ENCODE measurements at regions not wholly inside any gene's neighbourhood (a gene's known extent, or its start where the extent isn't known, plus 50 kb on each side); places are given as distances from the start of the nearest gene placed in this dataset.
"Not testable (repeated sequence)": the region's sequence is repeated elsewhere in the genome, so short reads cannot be mapped to it uniquely, and the experiment has no call there.

DNA sequence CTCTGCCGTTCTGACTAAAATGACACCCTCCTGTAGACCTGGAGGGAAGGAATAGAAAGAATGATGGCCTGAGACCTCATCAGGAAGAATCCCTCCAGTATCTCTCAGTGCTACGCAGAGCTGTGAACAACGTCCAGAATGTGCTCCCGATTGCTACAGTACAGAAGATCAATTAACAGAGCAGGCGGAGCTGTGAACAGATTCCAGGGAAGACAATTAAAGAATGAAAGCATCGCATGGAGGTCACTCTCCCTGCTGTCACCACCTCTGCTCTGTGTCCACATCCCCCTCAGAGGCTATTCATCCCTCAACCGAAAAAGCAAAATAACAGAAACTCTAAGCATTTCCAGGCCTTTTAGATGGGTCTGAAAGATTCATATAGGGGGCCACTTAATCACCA is 481.0 kb downstream of the EIPR1 start:
- Histone ChIP-seq H3F3A (ENCODE audit: insufficient read depth, low read length) (no peaks in the 10 kb centered on the region), H3K4me1 (ENCODE audit: insufficient read depth, low read length, severe bottlenecking) (peaks cover 6% of the 10 kb centered on the region), H3K4me2 (ENCODE audit: low read length) (no peak overlapping the region), H3K27ac (ENCODE audit: low read depth, low read length, poor library complexity, severe bottlenecking) (no peak overlapping the region), H3K9me2 (ENCODE audit: low read depth, low read length) (no peaks in the 10 kb centered on the region), H4K20me1 (ENCODE audit: insufficient read depth, low read length) (no peaks in the 10 kb centered on the region), H3K9me3 (ENCODE audit: low read length) (no peaks in the 10 kb centered on the region), H2AFZ (ENCODE audit: low read length) (no peak overlapping the region), H3K4me3 (ENCODE audit: low read depth, low read length, poor library complexity, severe bottlenecking) (no peak overlapping the region), H3K9ac (ENCODE audit: low read length) (no peak overlapping the region), H3K79me2 (ENCODE audit: insufficient read depth, low read length) (no peaks in the 10 kb centered on the region), H3K36me3 (ENCODE audit: insufficient read depth, low read length) (no peaks in the 10 kb centered on the region), H3K27me3 (ENCODE audit: insufficient read depth, low read length) (no peaks in the 10 kb centered on the region)
- TF ChIP-seq, protein P1, sequence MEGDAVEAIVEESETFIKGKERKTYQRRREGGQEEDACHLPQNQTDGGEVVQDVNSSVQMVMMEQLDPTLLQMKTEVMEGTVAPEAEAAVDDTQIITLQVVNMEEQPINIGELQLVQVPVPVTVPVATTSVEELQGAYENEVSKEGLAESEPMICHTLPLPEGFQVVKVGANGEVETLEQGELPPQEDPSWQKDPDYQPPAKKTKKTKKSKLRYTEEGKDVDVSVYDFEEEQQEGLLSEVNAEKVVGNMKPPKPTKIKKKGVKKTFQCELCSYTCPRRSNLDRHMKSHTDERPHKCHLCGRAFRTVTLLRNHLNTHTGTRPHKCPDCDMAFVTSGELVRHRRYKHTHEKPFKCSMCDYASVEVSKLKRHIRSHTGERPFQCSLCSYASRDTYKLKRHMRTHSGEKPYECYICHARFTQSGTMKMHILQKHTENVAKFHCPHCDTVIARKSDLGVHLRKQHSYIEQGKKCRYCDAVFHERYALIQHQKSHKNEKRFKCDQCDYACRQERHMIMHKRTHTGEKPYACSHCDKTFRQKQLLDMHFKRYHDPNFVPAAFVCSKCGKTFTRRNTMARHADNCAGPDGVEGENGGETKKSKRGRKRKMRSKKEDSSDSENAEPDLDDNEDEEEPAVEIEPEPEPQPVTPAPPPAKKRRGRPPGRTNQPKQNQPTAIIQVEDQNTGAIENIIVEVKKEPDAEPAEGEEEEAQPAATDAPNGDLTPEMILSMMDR (IDR thresholded peaks at IDR 0.05; ENCODE audit: low read length) = no peak
- no peak for TF ChIP-seq EZH2 (IDR thresholded peaks at IDR 0.05; ENCODE audit: borderline replicate concordance, low read length)

DNA sequence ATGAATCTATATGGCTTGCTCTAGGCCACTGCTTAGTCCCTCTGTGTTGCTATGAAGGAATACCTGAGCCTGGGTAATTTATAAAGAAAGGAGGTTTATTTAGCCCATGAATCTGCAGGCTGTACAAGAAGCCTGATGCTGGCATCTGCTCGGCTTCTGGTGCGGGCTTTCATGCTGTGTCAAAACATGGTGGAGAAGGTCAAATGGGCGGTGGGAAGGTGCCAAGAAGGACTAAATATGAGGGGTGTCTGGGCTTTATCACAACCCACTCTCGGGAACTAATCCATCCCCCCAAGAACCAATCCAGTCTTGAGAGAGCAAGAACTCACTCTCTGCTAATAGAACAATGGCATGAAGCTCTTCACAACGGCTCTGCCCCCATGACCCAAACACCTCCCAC is 481.6 kb downstream of the EIPR1 start:
- Histone ChIP-seq H3K79me2 (ENCODE audit: insufficient read depth, low read length) (no peaks in the 10 kb centered on the region), H3K4me1 (ENCODE audit: insufficient read depth, low read length, severe bottlenecking) (peaks cover under 1% of the 10 kb centered on the region), H3K36me3 (ENCODE audit: insufficient read depth, low read length) (no peaks in the 10 kb centered on the region), H3K4me3 (ENCODE audit: low read depth, low read length, poor library complexity, severe bottlenecking) (no peak overlapping the region), H3K9me2 (ENCODE audit: low read depth, low read length) (no peaks in the 10 kb centered on the region), H3K27me3 (ENCODE audit: insufficient read depth, low read length) (no peaks in the 10 kb centered on the region), H3K9me3 (ENCODE audit: low read length) (no peaks in the 10 kb centered on the region), H3K27ac (ENCODE audit: low read depth, low read length, poor library complexity, severe bottlenecking) (no peak overlapping the region), H2AFZ (ENCODE audit: low read length) (no peak overlapping the region), H4K20me1 (ENCODE audit: insufficient read depth, low read length) (no peaks in the 10 kb centered on the region), H3K9ac (ENCODE audit: low read length) (no peak overlapping the region), H3K4me2 (ENCODE audit: low read length) (no peak overlapping the region), H3F3A (ENCODE audit: insufficient read depth, low read length) (no peaks in the 10 kb centered on the region)
- no peak for TF ChIP-seq EZH2 (IDR thresholded peaks at IDR 0.05; ENCODE audit: borderline replicate concordance, low read length)
- TF ChIP-seq, protein P1 (IDR thresholded peaks at IDR 0.05; ENCODE audit: low read length) = no peak

DNA sequence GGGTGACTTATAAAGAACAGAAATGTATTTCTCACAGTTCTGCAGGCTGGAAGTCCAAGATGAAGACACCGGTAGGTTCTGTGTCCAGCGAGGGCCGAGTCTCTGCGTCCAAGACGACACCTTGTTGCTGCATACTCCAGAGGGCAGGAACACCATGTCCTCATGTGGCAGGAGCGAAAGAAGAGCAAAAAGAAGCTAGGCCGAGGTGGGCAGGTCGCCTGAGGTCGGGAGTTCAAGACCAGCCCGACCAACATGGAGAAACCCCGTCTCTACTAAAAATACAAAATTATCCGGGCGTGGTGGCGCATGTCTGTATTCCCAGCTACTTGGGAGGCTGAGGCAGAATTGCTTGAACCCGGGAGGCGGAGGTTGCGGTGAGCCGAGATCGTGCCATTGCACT is 483.6 kb downstream of the EIPR1 start:
- H3K27ac ChIP-seq (ENCODE audit: low read depth, low read length, poor library complexity, severe bottlenecking); H3K79me2 ChIP-seq (ENCODE audit: insufficient read depth, low read length); H3F3A ChIP-seq (ENCODE audit: insufficient read depth, low read length); H3K4me1 ChIP-seq (ENCODE audit: insufficient read depth, low read length, severe bottlenecking); H3K9ac ChIP-seq (ENCODE audit: low read length); H3K4me2 ChIP-seq (ENCODE audit: low read length); H4K20me1 ChIP-seq (ENCODE audit: insufficient read depth, low read length); H3K27me3 ChIP-seq (ENCODE audit: insufficient read depth, low read length); H3K9me2 ChIP-seq (ENCODE audit: low read depth, low read length); H3K36me3 ChIP-seq (ENCODE audit: insufficient read depth, low read length); H2AFZ ChIP-seq (ENCODE audit: low read length); H3K9me3 ChIP-seq (ENCODE audit: low read length); H3K4me3 ChIP-seq (ENCODE audit: low read depth, low read length, poor library complexity, severe bottlenecking): not testable (repeated sequence)

- H3K79me2 ChIP-seq (ENCODE audit: insufficient read depth, low read length) = no peaks in the 10 kb centered on the region
- TF ChIP-seq, protein P1 (IDR thresholded peaks at IDR 0.05; ENCODE audit: low read length) = no peak
- no peak for TF ChIP-seq EZH2 (IDR thresholded peaks at IDR 0.05; ENCODE audit: borderline replicate concordance, low read length)
Measured at GRCh38 chr2:2892892-2893291, 484.7 kb downstream of the EIPR1 start.

More at GRCh38 chr2:2892892-2893291, 484.7 kb downstream of the EIPR1 start:
- Histone ChIP-seq H3K9me2 (ENCODE audit: low read depth, low read length) (no peaks in the 10 kb centered on the region), H2AFZ (ENCODE audit: low read length) (no peak overlapping the region), H3F3A (ENCODE audit: insufficient read depth, low read length) (no peaks in the 10 kb centered on the region), H3K9ac (ENCODE audit: low read length) (no peak overlapping the region), H3K4me2 (ENCODE audit: low read length) (no peak overlapping the region), H3K4me3 (ENCODE audit: low read depth, low read length, poor library complexity, severe bottlenecking) (no peak overlapping the region), H4K20me1 (ENCODE audit: insufficient read depth, low read length) (no peaks in the 10 kb centered on the region), H3K27me3 (ENCODE audit: insufficient read depth, low read length) (no peaks in the 10 kb centered on the region), H3K9me3 (ENCODE audit: low read length) (no peaks in the 10 kb centered on the region), H3K27ac (ENCODE audit: low read depth, low read length, poor library complexity, severe bottlenecking) (no peak overlapping the region), H3K36me3 (ENCODE audit: insufficient read depth, low read length) (no peaks in the 10 kb centered on the region), H3K4me1 (ENCODE audit: insufficient read depth, low read length, severe bottlenecking) (no peaks in the 10 kb centered on the region)
